ENCODE measurements at regions not wholly inside any gene's neighbourhood (a gene's known extent, or its start where the extent isn't known, plus 50 kb on each side); places are given as distances from the start of the nearest gene placed in this dataset.

DNA sequence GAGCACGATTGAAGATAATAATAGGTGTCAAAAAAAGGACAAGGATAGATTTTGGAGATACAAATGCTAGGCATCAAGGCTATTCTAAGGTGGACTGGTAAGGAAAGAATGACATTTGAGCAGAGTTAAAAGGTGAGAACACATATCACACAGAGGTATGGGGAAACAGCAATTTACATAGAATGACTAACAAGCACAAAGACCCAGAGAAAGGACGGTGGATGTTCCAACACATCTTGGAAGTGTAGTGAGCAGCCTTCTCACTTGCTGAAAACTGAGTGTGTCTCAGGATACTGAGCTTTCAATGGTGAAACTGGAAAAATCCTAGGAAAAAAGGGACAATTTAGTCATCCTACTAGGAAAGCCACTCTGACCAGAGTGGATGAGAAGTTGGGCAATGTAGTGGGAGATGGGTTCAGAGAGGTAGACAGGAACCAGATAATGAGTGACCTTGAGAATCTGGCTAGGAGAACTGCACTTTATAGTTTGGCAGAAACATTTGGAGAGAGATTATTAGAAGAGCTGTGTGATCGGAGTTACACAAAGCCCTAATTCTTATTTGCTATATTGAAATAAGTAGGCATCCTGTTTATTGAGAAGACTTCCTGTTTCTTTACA is 706.0 kb downstream of the KCNA4 start:
- WGBS (ENCODE audit: low lambda C conversion rate) = 29% methylated on average over 3 of the region's 3 CpGs
- ChIA-PET POLR2A (no interaction called here), CTCF (no interaction called here)
- peak overlapping the region; percentile 34 to 93 for H3K27ac ChIP-seq (ENCODE audit: low read depth in 2 of 2, low read length in 1 of 2)
- TF ChIP-seq RFX5 (IDR thresholded peaks at IDR 0.05; ENCODE audit: low read length) (no peak), GATA2 (CRISPR knock-in tag; IDR thresholded peaks at IDR 0.05) (no peak), TEAD4 (IDR thresholded peaks at IDR 0.05; ENCODE audit: borderline replicate concordance, insufficient read depth) (no peak), REST (IDR thresholded peaks at IDR 0.05; ENCODE audit: low read depth, low read length) (no peak), GABPA (IDR thresholded peaks at IDR 0.05; ENCODE audit: low read depth) (no peak), FOXM1 (IDR thresholded peaks at IDR 0.05; ENCODE audit: low read depth) (no peak), FOSL2 (IDR thresholded peaks at IDR 0.05; ENCODE audit: borderline replicate concordance, low read depth) (no peak), ELF1 (IDR thresholded peaks at IDR 0.05) (no peak), EP300 (IDR thresholded peaks at IDR 0.05; ENCODE audit: borderline replicate concordance in 1 of 2, low read depth in 1 of 2, low read length in 1 of 2) (no peak), MEF2A (IDR thresholded peaks at IDR 0.05; ENCODE audit: borderline replicate concordance, low read depth) (no peak), NFIC (IDR thresholded peaks at IDR 0.05; ENCODE audit: borderline replicate concordance) (no peak), SMC3 (IDR thresholded peaks at IDR 0.05; ENCODE audit: low read depth, low read length) (no peak), EZH2phosphoT487 (IDR thresholded peaks at IDR 0.05; ENCODE audit: borderline replicate concordance, low read depth) (no peak), MXI1 (IDR thresholded peaks at IDR 0.05; ENCODE audit: low read depth, low read length) (no peak), RXRA (IDR thresholded peaks at IDR 0.05; ENCODE audit: borderline replicate concordance, low read depth) (no peak), RAD21 (IDR thresholded peaks at IDR 0.05; ENCODE audit: low read length) (no peak), CHD2 (IDR thresholded peaks at IDR 0.05; ENCODE audit: low read length, partially characterized antibody) (no peak), JUND (IDR thresholded peaks at IDR 0.05) (no peak), TCF12 (IDR thresholded peaks at IDR 0.05) (no peak), TAF1 (IDR thresholded peaks at IDR 0.05; ENCODE audit: borderline replicate concordance, low read depth, low read length) (no peak)
- peak overlapping the region; percentile 13; the same call in 1 of the 2 replicates for H3K4me2 ChIP-seq
- H3K27me3 ChIP-seq (ENCODE audit: insufficient read depth) = no peaks in the 10 kb centered on the region
- no peak overlapping the region for H3K4me3 ChIP-seq (ENCODE audit: low read depth in 2 of 2, low read length in 1 of 2)
- H3K36me3 ChIP-seq (replicated peaks in 1 of 2; ENCODE audit: control insufficient read depth in 1 of 2, insufficient read depth in 2 of 2, low read length in 1 of 2) = no peaks in the 10 kb centered on the region
- H3K79me2 ChIP-seq (ENCODE audit: insufficient read depth) = no peaks in the 10 kb centered on the region
- no peaks in the 10 kb centered on the region for H3K9me2 ChIP-seq
- H3K9ac ChIP-seq = peak overlapping the region; percentile 57
- peaks cover 0 to 53% of the 10 kb centered on the region in 2 experiments; a peak in 3 of 4 replicates for H3K4me1 ChIP-seq (ENCODE audit: control insufficient read depth in 1 of 2, insufficient read depth in 2 of 2, low read depth in 1 of 2, low read length in 1 of 2)
- H4K20me1 ChIP-seq (ENCODE audit: insufficient read depth) = no peaks in the 10 kb centered on the region
- no peaks in the 10 kb centered on the region for H3K9me3 ChIP-seq
- no peak for DNase-seq
- peaks cover 49% of the 10 kb centered on the region for H3F3A ChIP-seq (replicated peaks; ENCODE audit: insufficient read depth)
- H2AFZ ChIP-seq (ENCODE audit: low read depth) = peak overlapping the region; percentile 63
